ENCODE measurements at regions not wholly inside any gene's neighbourhood (a gene's known extent, or its start where the extent isn't known, plus 50 kb on each side); places are given as distances from the start of the nearest gene placed in this dataset.

GRCh38 chr12:30414507-30414906, 281.2 kb downstream of the IPO8 start:
- H3K27me3 ChIP-seq, result no peaks in the 10 kb centered on the region
- intact Hi-C loops (cut with DNase I), result no loop called here
- FAIRE-seq (no peak), ATAC-seq (no peak), DNase-seq (no peak)
- no peaks in the 10 kb centered on the region for H3K36me3 ChIP-seq
- no peaks in the 10 kb centered on the region for H3K4me1 ChIP-seq
- TF ChIP-seq CTCF (IDR thresholded peaks at IDR 0.05), result no peak
- no peak overlapping the region for H3K4me3 ChIP-seq
- no peak overlapping the region for H3K27ac ChIP-seq
- no peaks in the 10 kb centered on the region for H3K9me3 ChIP-seq

- ATAC-seq, result no peak
- Histone ChIP-seq H3K4me1 (no peaks in the 10 kb centered on the region), H3K4me3 (no peak overlapping the region), H3K27me3 (no peaks in the 10 kb centered on the region), H3K9me3 (no peaks in the 10 kb centered on the region), H3K36me3 (no peaks in the 10 kb centered on the region), H3K27ac (no peak overlapping the region)
- DNase-seq, result no peak
- FAIRE-seq, result no peak
- TF ChIP-seq CTCF (IDR thresholded peaks at IDR 0.05), result no peak
- intact Hi-C loops (cut with DNase I), result no loop called here
These were observed 295.3 kb downstream of the IPO8 start for GRCh38 chr12:30400349-30400748.

- WGBS, 2 donors, result 56 to 68% methylated on average over 2 of the region's 2 CpGs
- TF ChIP-seq CTCF (IDR thresholded peaks at IDR 0.05), result no peak
- Histone ChIP-seq H3K4me3 (no peak overlapping the region), H3K27me3 (no peaks in the 10 kb centered on the region), H3K36me3 (no peaks in the 10 kb centered on the region), H3K4me1 (no peaks in the 10 kb centered on the region), H3K9me3 (no peaks in the 10 kb centered on the region), H3K27ac (no peak overlapping the region)
- DNase-seq (no peak), ATAC-seq (no peak), FAIRE-seq (no peak)
- intact Hi-C loops (cut with DNase I), result no loop called here
These were observed 295.8 kb downstream of the IPO8 start for GRCh38 chr12:30399859-30400258.

- 62 to 80% methylated on average over 2 of the region's 2 CpGs for WGBS, 2 donors
- no peak for DNase-seq
- Histone ChIP-seq H3K4me3 (no peak overlapping the region), H3K36me3 (no peaks in the 10 kb centered on the region), H3K4me1 (no peaks in the 10 kb centered on the region), H3K27me3 (no peaks in the 10 kb centered on the region), H3K27ac (no peak overlapping the region), H3K9me3 (no peaks in the 10 kb centered on the region)
- no peak for ATAC-seq
- intact Hi-C loops (cut with DNase I), result no loop called here
- FAIRE-seq, result no peak
- TF ChIP-seq CTCF (IDR thresholded peaks at IDR 0.05), result no peak
These were observed 299.1 kb downstream of the IPO8 start for GRCh38 chr12:30396576-30396975.

- no peak for TF ChIP-seq CTCF (IDR thresholded peaks at IDR 0.05)
These were observed 300.5 kb downstream of the IPO8 start for GRCh38 chr12:30395190-30395589.

More at GRCh38 chr12:30395190-30395589, 300.5 kb downstream of the IPO8 start:
- Histone ChIP-seq H3K36me3 (no peaks in the 10 kb centered on the region), H3K4me1 (no peaks in the 10 kb centered on the region), H3K27me3 (no peaks in the 10 kb centered on the region), H3K27ac (no peak overlapping the region), H3K9me3 (no peaks in the 10 kb centered on the region), H3K4me3 (no peak overlapping the region)
- intact Hi-C loops (cut with DNase I), result no loop called here
- DNase-seq, result no peak
- 37 to 53% methylated on average over 3 of the region's 3 CpGs for WGBS, 2 donors
- no peak for FAIRE-seq
- ATAC-seq, result no peak
